ENCODE measurements at regions not wholly inside any gene's neighbourhood (a gene's known extent, or its start where the extent isn't known, plus 50 kb on each side); places are given as distances from the start of the nearest gene placed in this dataset.
"Not testable (repeated sequence)": the region's sequence is repeated elsewhere in the genome, so short reads cannot be mapped to it uniquely, and the experiment has no call there.

DNA sequence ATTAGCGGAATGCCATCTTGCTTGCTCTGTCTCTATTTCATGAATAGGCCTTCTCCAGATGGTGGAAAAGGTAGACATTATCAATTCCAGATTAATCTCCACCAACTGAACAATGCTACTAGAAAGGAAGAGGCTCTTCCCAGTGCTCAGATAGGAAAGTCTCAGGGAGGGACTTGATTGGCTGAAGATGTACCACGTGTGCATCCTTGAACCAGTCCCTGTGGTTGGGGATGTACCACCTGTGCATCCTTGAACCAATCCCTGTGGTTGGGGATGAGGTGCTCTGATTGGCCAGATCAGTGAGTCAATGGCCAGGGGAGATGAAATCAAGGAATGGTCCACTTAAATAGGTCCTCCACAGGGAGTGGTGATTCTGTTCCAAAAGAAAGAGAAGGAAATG lies 246.2 kb downstream of the NPIPA7 start:
- not testable (repeated sequence) for DNase-seq

DNA sequence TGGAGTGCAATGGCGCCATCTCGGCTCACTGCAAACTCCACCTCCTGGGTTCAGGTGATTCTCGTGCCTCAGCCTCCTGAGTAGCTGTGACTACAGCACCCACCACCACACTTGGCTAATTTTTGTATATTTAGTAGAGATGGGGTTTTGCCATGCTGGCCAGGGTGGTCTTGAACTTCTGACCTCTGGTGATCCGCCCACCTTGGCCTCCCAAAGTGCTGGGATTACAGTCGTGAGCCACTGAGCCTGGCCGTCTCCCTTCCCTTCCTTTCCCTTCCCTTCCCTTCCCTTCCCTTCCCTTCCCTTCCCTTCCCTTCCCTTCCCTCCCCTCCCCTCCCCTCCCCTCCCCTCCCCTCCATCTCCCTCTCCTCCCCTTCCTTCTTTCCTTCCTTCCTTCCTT lies 248.9 kb downstream of the NPIPA7 start:
- DNase-seq, result not testable (repeated sequence)

DNA sequence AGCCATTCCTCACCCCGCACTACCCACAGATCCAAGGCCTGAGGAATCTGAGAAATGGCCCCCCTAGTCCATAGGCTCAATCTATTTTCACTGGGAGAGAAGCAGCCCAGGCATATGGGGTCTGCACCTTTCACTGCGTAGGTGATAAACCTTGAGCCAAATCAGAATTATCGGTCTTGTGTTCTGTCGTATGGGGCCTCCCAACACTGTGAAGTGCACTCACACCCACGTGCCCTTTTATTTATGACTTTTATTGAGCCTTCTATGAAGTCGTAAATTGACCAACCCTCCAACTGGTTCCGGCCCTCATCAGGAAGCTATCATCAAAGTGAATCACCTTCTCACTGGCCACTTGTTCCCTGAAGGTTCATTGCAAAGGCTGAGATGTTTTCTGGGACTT lies 259.3 kb downstream of the NPIPA7 start:
- not testable (repeated sequence) for DNase-seq

DNA sequence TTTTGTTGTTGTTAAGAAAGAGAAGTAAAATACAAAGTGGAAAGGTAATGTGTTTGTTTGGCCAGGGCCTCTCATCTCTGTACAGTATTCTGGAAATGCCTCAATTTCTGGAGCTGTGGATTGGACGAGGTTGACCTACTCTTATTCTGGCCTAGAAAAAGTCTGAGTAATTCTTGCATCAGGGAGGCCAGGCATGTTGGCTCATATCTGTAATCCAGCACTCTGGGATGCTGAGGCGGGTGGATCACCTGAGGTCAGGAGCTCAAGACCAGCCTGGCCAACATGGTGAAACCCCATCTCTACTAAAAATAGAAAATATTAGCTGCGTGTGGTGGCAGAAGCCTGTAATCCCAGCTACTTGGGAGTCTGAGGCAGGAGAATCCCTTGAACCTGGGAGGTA lies 259.8 kb downstream of the NPIPA7 start:
- DNase-seq, result not testable (repeated sequence)

DNA sequence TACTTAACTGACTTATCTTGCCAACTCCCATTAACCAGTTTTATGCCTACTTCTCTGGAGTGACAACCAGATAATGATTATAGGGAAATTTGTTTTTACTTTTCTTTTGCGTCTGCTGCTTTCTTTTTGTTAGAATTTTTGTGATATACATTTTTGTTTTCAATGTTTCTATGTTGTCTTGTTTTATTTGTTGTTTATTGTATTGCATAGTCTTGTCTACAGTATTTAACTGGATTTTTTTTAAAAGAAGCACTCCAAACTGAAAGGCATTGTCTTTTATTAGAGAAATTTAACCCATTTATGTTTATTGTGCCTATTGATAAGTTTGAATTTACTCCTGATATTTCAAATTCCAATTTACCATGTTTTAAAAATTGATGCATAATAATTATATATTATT lies 264.9 kb downstream of the NPIPA7 start:
- DNase-seq, result not testable (repeated sequence)

DNA sequence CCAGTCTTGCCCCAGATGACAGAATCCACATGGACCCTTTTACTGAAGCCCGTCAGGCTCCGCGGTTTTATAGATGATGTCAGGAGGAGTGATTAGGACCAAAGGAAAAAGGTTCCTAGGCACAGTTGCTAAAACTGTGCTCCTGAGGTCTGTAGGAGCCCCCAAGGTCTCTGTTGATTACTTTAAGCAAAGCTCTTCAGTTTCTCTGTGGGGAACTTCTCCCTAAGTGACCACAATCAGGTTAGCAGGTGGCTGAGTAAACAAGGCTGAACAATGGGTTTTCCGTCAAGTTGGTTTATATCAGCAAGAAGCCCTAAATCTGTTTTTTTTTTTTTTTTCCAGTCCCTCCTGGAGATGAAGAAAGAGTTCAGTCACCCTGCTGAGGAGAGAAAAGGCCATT lies 269.1 kb downstream of the NPIPA7 start:
- DNase-seq, result not testable (repeated sequence)

DNA sequence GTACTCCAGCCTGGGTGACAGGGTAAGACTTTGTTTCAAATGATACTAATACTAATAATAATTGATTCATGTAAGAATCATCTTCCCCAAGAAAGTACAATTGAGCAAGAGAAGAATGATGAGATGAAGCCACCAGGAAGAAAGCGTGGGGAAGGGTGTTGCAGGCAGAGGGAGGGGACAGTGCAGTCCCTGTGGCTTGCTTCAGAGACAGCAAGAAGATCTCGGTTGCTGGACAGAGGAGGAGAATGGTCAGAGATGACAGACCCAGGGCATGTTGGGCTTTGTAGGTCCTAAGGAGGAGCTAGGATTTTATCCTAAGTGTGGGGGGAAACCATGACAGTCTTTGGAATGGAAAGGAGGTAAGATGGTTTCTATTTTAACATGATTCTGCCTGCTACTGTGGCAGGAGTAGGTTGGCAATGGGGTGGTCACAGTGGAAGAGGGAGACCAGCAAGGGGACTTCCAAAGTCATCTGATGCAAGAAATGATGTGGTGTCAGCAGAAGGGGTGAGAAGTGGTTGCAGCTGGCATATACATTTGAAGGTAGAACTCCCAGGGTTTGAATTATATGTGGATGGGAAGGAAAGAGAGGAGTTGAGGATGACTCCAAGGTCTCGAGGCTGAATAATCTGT lies 293.4 kb downstream of the NPIPA7 start:
- DNase-seq, result not testable (repeated sequence)

DNA sequence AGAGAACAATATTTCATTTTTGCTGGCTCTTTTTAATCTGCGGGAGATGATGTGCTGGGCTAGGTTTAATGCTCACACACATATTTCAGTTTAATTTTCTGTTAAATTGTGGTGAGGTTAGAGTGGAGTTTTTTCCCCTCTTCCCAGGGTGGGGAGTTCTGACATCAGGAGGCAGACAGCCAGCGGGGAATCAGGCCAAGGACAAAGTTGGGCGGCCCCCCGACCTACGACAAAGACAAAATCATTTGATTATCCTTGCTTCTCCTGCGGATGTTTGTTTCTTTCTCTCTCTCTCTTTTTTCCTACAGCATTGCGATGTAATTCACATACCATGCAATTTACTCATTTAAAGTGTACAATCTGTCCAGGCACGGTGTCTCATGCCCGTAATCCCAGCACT lies 295.9 kb downstream of the NPIPA7 start:
- not testable (repeated sequence) for DNase-seq

DNA sequence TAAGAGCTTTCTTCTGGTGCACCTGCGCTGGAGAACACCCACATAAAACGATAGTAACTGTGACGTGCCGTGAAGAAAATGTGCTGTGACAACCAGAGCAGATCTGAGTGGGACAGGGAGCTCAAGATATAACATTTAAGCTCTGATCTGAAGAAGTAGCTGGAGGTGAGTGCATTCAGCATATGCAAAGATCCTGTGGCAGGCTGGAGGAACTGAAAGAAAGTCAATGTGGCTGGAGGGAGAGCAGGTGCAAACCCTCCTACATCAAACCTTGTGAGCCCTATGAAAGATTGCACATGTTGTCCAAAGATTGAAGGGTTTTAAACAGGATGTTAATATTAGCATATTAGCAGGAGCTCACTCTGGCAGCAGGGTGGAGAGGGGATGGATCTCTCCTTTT lies 342.9 kb downstream of the NPIPA7 start:
- not testable (repeated sequence) for DNase-seq

DNA sequence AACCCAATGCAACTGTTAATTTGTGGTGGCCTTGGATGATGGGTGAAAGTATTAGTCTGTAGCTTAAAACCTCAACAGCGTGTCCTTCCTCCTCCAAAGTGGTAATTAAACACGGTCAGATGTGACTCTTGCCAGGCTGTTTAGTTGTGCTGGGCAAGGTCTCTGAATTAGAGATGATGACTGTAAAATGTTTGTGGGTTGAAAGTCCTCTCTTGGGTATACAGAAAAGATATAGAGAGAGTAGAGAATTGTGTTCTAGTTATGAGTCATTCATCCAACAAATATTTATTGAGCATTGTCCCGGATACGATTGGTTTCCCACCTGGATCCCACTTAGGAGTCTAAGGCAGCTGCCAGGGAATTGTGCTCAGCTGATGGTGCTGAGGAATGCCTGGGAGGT lies 343.7 kb downstream of the NPIPA7 start:
- DNase-seq, result not testable (repeated sequence)

DNA sequence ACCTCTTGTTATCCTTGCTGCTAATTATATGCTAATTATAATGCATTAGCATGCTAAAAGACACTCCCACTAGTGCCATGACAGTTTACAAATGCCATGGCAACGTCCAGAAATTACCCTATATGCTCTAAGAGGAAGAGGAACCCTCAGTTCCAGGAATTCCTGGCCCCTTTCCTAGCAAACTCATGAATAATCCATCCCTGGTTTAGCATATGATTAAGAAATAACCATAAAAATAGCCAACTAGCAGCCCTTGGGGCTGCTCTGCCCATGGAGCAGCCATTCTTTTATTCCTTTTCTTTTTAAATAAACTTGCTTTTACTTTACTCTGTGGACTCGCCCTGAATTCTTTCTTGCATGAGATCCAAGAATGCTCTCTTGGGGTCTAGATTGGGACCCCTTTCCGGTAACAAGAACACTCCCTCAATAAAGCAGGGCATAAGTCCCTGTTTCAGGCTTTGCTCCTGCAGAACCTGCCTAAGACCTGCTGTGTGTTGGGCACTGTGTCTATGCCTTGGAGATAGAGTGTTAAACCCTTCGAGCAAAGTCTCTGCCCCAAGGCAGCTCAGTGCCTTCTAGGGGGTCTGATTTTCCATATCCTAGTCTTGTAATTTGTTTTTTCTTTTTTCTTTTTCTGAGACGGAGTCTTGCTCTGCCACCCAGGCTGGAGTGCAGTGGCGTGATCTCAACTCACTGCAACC lies 345.0 kb downstream of the NPIPA7 start:
- DNase-seq, result not testable (repeated sequence)

DNA sequence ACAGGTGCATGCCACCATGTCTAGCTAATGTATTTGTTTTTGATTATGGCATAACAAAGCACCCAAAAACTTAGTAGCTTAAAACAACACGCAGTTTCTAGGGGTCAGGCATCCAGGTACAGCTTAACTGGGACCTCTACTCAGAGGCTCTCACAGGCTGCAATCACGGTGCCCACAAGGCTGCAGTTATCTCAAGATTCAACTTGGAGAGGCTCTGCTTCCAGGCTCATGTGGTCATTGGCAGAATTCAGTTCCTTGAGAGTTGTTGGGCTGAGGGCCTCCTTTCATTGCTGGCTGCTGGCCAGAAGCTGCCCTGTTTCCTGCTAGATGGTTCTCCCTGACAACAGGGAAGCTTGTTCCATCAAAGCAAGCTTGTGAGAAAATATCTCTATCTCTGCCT lies 348.1 kb downstream of the NPIPA7 start:
- DNase-seq, result not testable (repeated sequence)

DNA sequence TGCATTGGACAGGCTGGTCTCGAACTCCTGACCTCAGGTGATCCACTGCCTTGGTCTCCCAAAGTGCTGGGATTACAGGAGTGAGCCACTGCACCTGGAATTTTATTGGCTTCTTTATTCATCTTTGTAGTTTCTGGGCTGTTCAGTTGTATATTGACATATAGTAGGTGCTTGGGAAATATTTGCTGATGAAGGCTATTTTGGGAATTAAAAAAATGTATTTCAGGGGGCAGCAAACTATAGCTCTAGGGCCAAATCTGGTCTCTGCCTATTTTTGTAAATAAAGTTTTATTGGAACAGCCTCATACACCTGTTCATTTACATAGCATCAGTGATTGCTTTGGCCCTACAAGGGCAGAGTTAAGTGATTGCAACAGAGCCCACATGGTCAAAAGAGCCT lies 363.6 kb downstream of the NPIPA7 start:
- DNase-seq, result not testable (repeated sequence)

DNA sequence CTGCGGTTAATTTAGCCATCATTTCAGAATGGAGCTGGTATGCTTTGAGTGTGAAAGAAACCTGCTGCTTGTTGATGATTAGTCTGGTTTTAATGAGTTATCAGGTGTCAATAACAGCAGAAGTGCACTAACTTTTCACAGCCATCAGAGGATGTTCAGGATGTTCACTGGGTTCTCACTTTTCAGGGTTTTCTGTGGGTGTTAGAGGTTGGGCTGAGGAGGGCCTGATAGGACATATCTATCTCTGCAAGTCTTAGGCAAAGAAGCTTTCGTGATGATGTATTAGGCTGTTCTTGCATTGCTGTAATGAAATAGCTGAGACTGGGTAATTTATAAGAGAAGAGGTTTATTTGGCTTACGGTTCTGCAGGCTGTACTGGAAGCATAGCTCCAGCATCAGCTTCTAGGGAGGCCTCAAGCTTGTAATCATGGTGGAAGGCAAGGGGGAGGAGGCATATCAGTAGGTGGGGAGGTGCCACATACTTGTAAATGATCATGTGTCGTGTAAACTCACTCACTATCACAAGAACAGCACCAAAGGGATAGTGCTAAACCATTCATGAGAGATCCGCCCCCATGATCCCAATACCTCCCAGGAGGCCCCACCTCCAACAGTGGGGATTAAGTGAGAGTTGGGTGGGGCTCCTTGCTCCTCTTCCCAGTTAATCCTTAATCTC lies 376.2 kb downstream of the NPIPA7 start:
- DNase-seq, result not testable (repeated sequence)

DNA sequence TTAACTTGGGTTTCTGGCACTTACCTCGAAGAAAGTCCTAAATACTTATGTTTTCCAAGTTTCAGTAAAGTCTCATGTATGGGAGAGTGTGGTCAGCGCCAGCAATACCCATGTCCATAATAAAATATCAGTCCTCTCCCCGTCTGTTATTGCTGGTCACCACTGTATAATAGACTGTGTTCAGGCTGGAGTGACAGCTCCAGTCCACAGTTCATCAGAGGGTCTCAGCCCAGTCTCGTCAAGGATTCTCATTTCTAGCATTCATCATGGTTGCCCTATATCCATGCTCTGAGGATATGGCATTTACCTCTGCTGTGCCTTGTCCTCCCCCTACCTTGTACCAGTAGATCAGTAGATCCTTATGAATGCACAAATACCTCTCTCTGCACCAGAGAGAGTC lies 384.5 kb downstream of the NPIPA7 start:
- DNase-seq, result no peak

DNA sequence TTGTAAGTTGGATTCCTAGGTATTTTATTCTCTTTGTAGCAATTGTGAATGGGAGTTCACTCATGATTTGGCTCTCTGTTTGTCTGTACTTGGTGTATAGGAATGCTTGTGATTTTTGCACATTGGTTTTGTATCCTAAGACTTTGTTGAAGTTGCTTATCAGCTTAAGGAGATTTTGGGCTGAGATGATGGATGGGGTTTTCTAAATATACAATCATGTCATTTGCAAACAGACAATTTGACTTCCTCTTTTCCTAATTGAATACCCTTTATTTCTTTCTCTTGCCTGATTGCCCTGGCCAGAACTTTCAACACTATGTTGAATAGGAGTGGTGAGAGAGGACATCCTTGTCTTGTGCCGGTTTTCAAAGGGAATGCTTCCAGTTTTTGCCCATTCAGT lies 391.8 kb downstream of the NPIPA7 start:
- not testable (repeated sequence) for DNase-seq

DNA sequence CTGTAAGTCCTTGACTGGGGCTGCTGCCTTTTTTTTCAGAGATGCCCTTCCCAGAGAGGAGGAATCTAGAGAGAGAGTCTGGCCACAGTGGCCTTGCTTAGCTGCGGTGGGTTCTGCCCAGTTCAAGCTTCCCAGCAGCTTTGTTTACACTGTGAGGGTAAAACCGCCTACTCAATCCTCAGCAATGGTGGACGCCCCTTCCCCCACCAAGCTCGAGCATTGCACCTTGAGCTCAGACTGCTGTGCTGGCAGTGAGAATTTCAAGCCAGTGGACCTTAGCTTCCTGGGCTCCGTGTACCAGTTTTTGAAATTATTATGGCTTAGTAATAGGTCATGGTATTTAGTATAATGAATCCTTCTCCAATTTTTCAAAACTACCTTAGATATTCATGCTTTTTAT lies 395.4 kb downstream of the NPIPA7 start:
- DNase-seq, result no peak

DNA sequence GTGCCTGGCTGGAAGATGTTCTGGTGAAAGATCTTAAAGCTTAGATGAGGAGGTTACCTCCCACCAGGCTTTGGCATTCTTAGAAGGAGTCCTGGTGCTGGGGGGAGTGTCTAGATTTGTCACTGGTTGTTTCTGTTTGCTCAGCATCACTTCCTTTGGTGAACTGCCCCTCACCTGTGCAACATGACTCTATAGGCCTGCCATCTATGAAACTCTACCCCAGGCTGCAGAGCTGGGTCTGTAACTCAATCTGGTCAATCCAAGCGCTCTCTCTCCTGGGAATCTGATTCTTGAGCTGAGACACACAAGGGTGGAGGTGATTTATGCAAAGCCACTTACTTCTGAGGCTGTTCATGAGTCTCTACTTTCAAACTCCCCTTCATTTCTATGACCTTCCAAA lies 399.4 kb downstream of the NPIPA7 start:
- no peak for DNase-seq

DNA sequence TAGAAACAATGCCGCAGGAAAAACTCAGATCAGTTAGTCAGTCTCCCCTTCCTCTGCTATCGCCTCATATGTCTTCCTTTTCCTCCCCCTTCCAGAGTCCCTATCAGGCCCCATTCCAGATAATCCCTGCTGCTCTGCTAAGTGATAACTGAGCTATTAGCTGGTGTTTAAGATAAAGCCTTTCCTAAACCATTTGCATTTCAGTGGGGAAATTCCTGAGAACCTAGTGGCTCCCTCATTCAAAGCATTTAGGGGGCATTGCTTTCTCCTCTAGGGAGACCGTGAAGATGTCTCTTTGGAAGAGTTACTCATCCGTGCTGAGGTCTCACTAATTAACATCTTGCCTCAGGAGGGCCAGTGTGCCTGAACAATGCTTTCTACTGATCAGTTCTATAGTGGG lies 401.6 kb downstream of the NPIPA7 start:
- DNase-seq, result no peak

DNA sequence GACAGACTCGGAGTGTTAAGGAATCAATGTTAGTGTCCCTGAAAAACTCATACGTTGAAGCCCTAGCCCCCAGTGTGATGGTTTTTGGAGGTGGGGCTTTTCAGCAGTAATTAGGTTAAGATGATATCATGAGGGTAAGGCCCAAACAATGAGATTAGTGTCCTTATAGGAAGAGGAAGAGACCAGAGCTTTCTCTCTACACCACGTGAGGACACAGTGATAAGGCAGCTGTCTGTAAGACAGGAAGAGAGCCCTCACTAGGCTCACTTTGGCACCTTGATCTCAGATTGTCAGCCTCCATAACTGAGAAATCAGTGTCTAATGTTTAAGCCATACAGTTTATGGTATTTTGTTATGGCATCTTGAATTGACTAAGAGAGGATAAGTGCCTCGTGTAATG lies 403.2 kb downstream of the NPIPA7 start:
- DNase-seq, result no peak

DNA sequence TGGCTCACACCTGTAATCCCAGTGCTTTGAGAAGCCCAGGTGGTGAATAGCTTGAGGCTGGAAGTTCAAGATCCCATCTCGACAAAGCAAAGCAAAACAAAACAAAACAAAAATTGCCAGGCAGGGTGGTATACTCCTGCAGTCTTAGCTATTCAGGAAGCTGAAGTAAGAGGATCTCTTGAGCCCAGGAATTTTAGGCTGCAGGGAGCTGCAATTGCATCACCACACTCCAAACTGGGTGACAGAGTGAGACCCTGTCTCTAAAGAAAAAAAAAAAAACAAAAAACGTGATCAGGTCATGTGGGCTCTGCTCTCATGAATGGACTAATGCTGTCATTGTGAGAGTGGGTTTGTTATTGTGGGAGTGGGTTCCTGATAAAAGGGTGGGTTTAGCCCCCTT lies 409.1 kb downstream of the NPIPA7 start:
- no peak for DNase-seq

DNA sequence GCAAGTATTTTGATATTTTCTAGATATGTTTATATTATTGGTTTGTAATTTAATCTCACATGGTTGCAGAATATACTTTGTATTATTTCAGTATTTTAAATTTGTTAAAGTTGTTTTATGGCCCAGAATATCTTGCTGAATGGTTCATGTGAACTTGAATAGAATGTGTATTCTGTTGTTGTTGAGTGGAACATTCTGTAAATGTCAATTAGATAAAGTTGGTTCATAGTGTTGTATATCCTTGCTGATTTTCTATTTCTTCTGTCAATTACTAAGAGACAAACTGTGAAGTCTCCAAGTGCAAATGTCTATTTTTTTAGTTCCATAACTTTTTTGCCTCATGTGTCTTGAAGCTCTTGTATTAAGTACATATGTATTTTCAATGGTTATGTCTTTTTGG lies 411.7 kb downstream of the NPIPA7 start:
- DNase-seq, result no peak

DNA sequence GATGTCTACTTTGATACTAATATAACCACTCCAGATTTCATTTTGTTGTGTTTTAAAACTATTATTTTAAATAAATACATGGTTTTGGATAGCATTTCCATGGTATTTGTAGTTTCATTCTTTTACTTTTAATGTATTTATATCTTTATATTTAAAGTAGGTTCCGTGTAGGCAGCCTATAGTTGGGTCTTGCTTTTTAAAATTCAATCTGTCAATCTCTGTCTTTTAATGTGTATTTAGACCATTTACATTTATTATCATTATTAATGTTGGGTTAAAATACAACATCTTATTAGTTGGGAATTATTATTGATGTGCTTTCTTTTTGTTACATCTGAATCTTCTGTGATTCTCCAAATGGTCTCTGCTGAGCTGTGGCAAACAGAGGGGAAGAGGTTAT lies 412.1 kb downstream of the NPIPA7 start:
- no peak for DNase-seq

DNA sequence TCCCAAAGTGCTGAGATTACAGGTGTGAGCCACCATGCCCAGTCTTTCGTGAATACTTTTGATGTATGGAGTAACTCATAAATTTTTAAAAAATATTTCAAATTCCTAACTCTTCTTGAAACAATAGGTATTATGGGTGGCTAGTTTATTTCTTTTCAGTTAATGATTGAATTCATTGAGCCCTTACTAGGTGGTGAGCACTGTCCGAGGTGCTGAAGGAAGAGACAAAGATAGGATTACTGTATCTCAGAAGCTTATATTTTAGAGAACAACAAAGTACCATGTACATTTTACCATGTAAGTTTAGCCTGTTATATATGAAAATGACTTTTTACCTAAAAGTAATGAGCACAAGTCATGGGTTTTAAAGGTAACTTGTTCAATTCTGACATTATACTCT lies 418.3 kb downstream of the NPIPA7 start:
- DNase-seq, result no peak

Measured in activated naive CD4-positive, alpha-beta T cell treated with Interleukin-2 at 50 U/mL for 16 hours (primary cell).